ENCODE measurements at regions not wholly inside any gene's neighbourhood (a gene's known extent, or its start where the extent isn't known, plus 50 kb on each side); places are given as distances from the start of the nearest gene placed in this dataset.

- TF ChIP-seq CTCF (IDR thresholded peaks at IDR 0.05), result no peak
- no peak for TF ChIP-seq POLR2A (IDR thresholded peaks at IDR 0.05)
- no peak for TF ChIP-seq POLR2AphosphoS5 (IDR thresholded peaks at IDR 0.05)
Measured at GRCh38 chr5:152285764-152286163, 119.3 kb downstream of the NMUR2 start.
